ENCODE measurements at regions not wholly inside any gene's neighbourhood (a gene's known extent, or its start where the extent isn't known, plus 50 kb on each side); places are given as distances from the start of the nearest gene placed in this dataset.
A peak's percentile ranks its signal among the peaks of the same experiment; 100 is the strongest.

- Histone ChIP-seq H3K9me3 (ENCODE audit: control insufficient read depth, low read depth, low read length) (no peaks in the 10 kb centered on the region), H3K27ac (ENCODE audit: control insufficient read depth, insufficient read depth, low read length) (no peak overlapping the region), H3K4me3 (ENCODE audit: control insufficient read depth in 2 of 3, extremely low read depth in 1 of 3, insufficient read depth in 2 of 3, low read depth in 1 of 3, low read length in 3 of 3) (no peak overlapping the region)
Observed at GRCh38 chr13:97141097-97141496, 81.0 kb upstream of the MBNL2 start.

GRCh38 chr13:97141564-97142005 lies 80.5 kb upstream of the MBNL2 start:
- dilution Hi-C loops (cut with MboI; ENCODE audit: extremely low pct_ligation_motif_present, low sequenced_read_pairs) = no loop called here
- peak overlapping the region; percentile 11 for H3K4me2 ChIP-seq (ENCODE audit: control insufficient read depth, extremely low read depth, insufficient read depth, low read depth, low read length)
- peak; percentile 97 for FAIRE-seq
- DNase-seq (ENCODE audit: low read depth, low spot score) = peak; percentile 25
- H3K27ac ChIP-seq (ENCODE audit: control insufficient read depth, insufficient read depth, low read length) = no peak overlapping the region
- no peak overlapping the region for H2AFZ ChIP-seq (ENCODE audit: control insufficient read depth, low read length)
- no peaks in the 10 kb centered on the region for H3K27me3 ChIP-seq (ENCODE audit: control insufficient read depth, extremely low read depth, insufficient read depth, low read length)
- H3K9ac ChIP-seq (ENCODE audit: control insufficient read depth, extremely low read depth, insufficient read depth, low read length) = no peak overlapping the region
- no peak overlapping the region for H3K4me3 ChIP-seq (ENCODE audit: control insufficient read depth in 2 of 3, extremely low read depth in 1 of 3, insufficient read depth in 2 of 3, low read depth in 1 of 3, low read length in 3 of 3)
- H3K36me3 ChIP-seq (ENCODE audit: control insufficient read depth in 2 of 2, extremely low read depth in 1 of 2, insufficient read depth in 2 of 2, low read length in 2 of 2) = no peaks in the 10 kb centered on the region
- no peaks in the 10 kb centered on the region for H3K9me1 ChIP-seq (ENCODE audit: control insufficient read depth, extremely low read depth, insufficient read depth, low read length)
- H3K79me2 ChIP-seq (ENCODE audit: control insufficient read depth, insufficient read depth, low read length) = no peaks in the 10 kb centered on the region
- TF ChIP-seq EZH2 (IDR thresholded peaks at IDR 0.05; ENCODE audit: low read length) = no peak
- H3K9me3 ChIP-seq (ENCODE audit: control insufficient read depth, low read depth, low read length) = no peaks in the 10 kb centered on the region
- peaks cover 10% of the 10 kb centered on the region for H3K4me1 ChIP-seq (ENCODE audit: control insufficient read depth, extremely low read depth, insufficient read depth, low read length)
- H4K20me1 ChIP-seq (ENCODE audit: control insufficient read depth, extremely low read depth, insufficient read depth, low read length) = no peaks in the 10 kb centered on the region

More at GRCh38 chr13:97141097-97141496, 81.0 kb upstream of the MBNL2 start:
- H3K4me1 ChIP-seq (ENCODE audit: control insufficient read depth, extremely low read depth, insufficient read depth, low read length) = peaks cover 10% of the 10 kb centered on the region
- H4K20me1 ChIP-seq (ENCODE audit: control insufficient read depth, extremely low read depth, insufficient read depth, low read length) = no peaks in the 10 kb centered on the region
- no peaks in the 10 kb centered on the region for H3K79me2 ChIP-seq (ENCODE audit: control insufficient read depth, insufficient read depth, low read length)
- no peaks in the 10 kb centered on the region for H3K9me1 ChIP-seq (ENCODE audit: control insufficient read depth, extremely low read depth, insufficient read depth, low read length)
- no peak for DNase-seq (ENCODE audit: low read depth, low spot score)
- peak overlapping the region; percentile 11 for H3K4me2 ChIP-seq (ENCODE audit: control insufficient read depth, extremely low read depth, insufficient read depth, low read depth, low read length)
- H3K9ac ChIP-seq (ENCODE audit: control insufficient read depth, extremely low read depth, insufficient read depth, low read length) = no peak overlapping the region
- TF ChIP-seq, protein P1, sequence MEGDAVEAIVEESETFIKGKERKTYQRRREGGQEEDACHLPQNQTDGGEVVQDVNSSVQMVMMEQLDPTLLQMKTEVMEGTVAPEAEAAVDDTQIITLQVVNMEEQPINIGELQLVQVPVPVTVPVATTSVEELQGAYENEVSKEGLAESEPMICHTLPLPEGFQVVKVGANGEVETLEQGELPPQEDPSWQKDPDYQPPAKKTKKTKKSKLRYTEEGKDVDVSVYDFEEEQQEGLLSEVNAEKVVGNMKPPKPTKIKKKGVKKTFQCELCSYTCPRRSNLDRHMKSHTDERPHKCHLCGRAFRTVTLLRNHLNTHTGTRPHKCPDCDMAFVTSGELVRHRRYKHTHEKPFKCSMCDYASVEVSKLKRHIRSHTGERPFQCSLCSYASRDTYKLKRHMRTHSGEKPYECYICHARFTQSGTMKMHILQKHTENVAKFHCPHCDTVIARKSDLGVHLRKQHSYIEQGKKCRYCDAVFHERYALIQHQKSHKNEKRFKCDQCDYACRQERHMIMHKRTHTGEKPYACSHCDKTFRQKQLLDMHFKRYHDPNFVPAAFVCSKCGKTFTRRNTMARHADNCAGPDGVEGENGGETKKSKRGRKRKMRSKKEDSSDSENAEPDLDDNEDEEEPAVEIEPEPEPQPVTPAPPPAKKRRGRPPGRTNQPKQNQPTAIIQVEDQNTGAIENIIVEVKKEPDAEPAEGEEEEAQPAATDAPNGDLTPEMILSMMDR (optimal IDR thresholded peaks at IDR 0.05 in 1 of 3, IDR thresholded peaks at IDR 0.05 in 1 of 3, conservative IDR thresholded peaks at IDR 0.05 in 1 of 3; ENCODE audit: extremely low read depth in 1 of 3, insufficient read depth in 2 of 3, low read length in 3 of 3) = no peak
- TF ChIP-seq EZH2 (IDR thresholded peaks at IDR 0.05; ENCODE audit: low read length) = no peak
- no peak for FAIRE-seq
- dilution Hi-C loops (cut with MboI; ENCODE audit: extremely low pct_ligation_motif_present, low sequenced_read_pairs) = no loop called here
- H3K27me3 ChIP-seq (ENCODE audit: control insufficient read depth, extremely low read depth, insufficient read depth, low read length) = no peaks in the 10 kb centered on the region
- no peak overlapping the region for H2AFZ ChIP-seq (ENCODE audit: control insufficient read depth, low read length)
- no peaks in the 10 kb centered on the region for H3K36me3 ChIP-seq (ENCODE audit: control insufficient read depth in 2 of 2, extremely low read depth in 1 of 2, insufficient read depth in 2 of 2, low read length in 2 of 2)

DNA sequence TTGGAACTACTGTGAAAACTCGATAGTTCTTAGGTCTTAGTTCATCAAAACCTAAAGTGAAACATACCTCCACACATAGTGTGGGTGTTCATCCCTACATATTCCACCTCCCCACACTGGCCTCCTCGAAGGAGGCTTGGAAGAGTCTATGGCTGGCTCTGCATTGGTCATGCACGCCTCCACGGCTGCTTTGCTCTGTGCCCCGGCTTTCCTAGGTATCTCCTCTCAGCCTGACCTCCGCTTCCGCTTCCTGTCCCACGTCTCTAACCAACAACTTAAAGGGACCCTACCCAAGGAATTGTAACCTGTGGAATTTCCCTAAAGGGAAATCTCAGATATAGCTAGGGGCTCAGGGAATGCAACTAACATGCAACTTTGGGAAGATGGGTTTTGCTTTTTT lies 79.7 kb upstream of the MBNL2 start:
- Histone ChIP-seq H3K4me2 (ENCODE audit: control insufficient read depth, extremely low read depth, insufficient read depth, low read depth, low read length) (no peak overlapping the region), H3K79me2 (ENCODE audit: control insufficient read depth, insufficient read depth, low read length) (no peaks in the 10 kb centered on the region), H2AFZ (ENCODE audit: control insufficient read depth, low read length) (no peak overlapping the region), H3K9ac (ENCODE audit: control insufficient read depth, extremely low read depth, insufficient read depth, low read length) (no peak overlapping the region), H3K27ac (ENCODE audit: control insufficient read depth, insufficient read depth, low read length) (no peak overlapping the region), H3K27me3 (ENCODE audit: control insufficient read depth, extremely low read depth, insufficient read depth, low read length) (no peaks in the 10 kb centered on the region), H3K9me1 (ENCODE audit: control insufficient read depth, extremely low read depth, insufficient read depth, low read length) (no peaks in the 10 kb centered on the region), H3K36me3 (ENCODE audit: control insufficient read depth in 2 of 2, extremely low read depth in 1 of 2, insufficient read depth in 2 of 2, low read length in 2 of 2) (no peaks in the 10 kb centered on the region), H3K4me1 (ENCODE audit: control insufficient read depth, extremely low read depth, insufficient read depth, low read length) (peaks cover 10% of the 10 kb centered on the region), H4K20me1 (ENCODE audit: control insufficient read depth, extremely low read depth, insufficient read depth, low read length) (no peaks in the 10 kb centered on the region), H3K4me3 (ENCODE audit: control insufficient read depth in 2 of 3, extremely low read depth in 1 of 3, insufficient read depth in 2 of 3, low read depth in 1 of 3, low read length in 3 of 3) (no peak overlapping the region), H3K9me3 (ENCODE audit: control insufficient read depth, low read depth, low read length) (no peaks in the 10 kb centered on the region)
- DNase-seq (ENCODE audit: low read depth, low spot score) (no peak), FAIRE-seq (no peak)
- dilution Hi-C loops (cut with MboI; ENCODE audit: extremely low pct_ligation_motif_present, low sequenced_read_pairs) = no loop called here
- TF ChIP-seq, protein P1 (optimal IDR thresholded peaks at IDR 0.05 in 1 of 3, IDR thresholded peaks at IDR 0.05 in 1 of 3, conservative IDR thresholded peaks at IDR 0.05 in 1 of 3; ENCODE audit: extremely low read depth in 1 of 3, insufficient read depth in 2 of 3, low read length in 3 of 3) = no peak
- TF ChIP-seq EZH2 (IDR thresholded peaks at IDR 0.05; ENCODE audit: low read length) = no peak

Data from keratinocyte (primary cell).